Putamen (tissue), 1 donor: ENCODE measurements at regions not wholly inside any gene's neighbourhood (a gene's known extent, or its start where the extent isn't known, plus 50 kb on each side); places are given as distances from the start of the nearest gene placed in this dataset.
"Not testable (repeated sequence)": the region's sequence is repeated elsewhere in the genome, so short reads cannot be mapped to it uniquely, and the experiment has no call there.

Source experiments
- DNase-seq: peaks from one replicate; pipeline ENCODE4 v3.0.0-alpha.2; 2016; ENCODE audit warnings: low spot score

GRCh38 chr7:76971201-76971600, 61.0 kb downstream of the SPDYE17 start:
- DNase-seq: not testable (repeated sequence)

DNA sequence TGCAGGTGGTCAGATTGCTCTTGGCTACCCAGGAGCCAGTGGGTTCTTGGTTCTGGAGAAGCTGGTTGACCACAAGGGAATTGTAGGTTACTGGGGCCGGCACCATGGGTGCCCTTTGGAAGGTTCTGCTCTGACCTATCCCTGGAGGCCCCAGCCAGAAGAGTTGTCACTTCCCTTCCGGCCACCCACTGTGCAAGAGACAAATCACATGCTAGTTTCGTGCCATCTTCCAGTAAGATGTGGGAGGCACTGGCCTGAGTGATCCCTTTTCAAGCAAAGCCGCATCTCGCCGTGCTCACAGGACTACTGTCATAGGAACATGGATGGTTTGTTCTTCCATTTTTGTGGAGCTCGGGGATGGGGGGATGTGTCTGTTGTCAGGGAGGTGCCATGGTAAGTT, 62.3 kb downstream of the SPDYE17 start:
- DNase-seq: not testable (repeated sequence)

DNA sequence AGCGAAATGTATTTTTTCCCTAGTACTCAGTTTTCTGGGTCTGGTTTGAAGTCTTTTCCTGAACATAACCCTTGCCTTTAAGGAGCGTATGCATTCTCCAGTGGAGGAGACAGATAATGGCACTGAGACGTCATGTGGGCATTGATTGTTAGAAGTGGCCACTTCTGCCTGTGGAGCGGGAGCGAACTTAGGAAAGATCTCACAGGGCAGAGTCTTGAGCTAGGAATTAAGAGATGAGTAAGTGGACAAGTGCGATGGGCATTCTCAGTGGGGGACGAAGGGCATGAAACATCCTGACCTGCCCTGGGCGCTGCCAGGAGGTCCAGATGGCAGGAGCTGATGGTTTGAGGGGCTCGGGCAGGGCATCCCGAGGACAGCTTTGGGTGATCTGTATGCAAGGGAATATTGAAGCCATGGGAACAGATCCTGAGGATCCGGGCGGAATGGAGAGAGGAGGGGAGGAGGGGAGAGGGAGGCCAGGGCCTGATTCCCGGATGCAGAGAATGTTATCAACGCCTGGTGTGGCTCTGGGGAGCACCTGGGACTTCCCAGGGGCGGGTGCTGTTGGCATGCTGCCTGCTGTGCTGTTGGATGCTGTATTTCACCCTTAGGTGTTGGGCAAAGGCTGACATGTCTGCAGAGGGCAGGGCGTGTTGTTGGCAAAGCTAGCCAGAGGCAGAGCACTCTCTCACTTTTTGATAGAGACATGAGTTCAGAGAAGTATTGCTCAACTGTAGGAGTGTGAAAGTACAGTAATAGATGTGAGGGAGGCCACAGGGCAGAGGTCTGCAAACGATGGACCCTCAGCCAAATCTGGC, 66.2 kb downstream of the SPDYE17 start:
- not testable (repeated sequence) for DNase-seq

DNA sequence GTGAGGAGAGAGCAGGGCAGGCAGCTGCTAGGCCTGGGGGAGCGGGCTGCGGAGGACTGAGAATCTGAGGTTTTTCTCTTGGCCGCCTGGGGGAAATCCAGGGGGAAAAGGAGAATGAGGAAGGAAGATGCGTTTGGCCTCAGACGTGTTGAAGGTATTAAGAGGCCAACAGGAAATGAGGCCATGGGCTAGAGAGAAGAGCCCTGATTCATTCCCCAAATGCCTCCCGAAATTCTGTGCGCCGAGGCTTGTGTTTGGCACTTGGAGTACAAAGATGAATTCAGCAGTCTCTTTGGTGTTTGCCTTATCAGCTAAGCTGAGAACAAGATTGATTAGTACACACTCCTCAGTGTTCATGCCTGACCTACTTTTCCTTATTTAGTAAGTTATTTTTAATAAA, 68.1 kb downstream of the SPDYE17 start:
- not testable (repeated sequence) for DNase-seq

DNA sequence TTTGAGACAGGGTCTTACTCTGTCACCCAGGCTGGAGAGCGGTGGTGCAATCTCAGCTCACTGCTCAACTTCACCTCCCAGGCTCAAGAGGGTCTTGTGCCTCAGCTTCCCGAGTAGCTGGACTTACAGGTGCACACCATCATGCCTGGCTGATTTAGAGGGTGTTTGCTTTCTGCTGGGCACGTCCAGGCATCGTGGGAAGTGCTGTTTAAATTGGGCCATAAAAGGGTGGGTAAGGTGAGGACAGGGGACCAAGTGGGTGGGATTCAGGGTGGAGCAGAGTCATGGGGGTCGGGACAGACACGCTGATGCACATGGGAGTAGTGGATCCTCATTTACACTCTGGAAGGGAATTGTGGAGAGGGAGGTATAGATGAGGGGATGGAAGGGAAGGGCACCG, 69.1 kb downstream of the SPDYE17 start:
- DNase-seq: not testable (repeated sequence)

DNA sequence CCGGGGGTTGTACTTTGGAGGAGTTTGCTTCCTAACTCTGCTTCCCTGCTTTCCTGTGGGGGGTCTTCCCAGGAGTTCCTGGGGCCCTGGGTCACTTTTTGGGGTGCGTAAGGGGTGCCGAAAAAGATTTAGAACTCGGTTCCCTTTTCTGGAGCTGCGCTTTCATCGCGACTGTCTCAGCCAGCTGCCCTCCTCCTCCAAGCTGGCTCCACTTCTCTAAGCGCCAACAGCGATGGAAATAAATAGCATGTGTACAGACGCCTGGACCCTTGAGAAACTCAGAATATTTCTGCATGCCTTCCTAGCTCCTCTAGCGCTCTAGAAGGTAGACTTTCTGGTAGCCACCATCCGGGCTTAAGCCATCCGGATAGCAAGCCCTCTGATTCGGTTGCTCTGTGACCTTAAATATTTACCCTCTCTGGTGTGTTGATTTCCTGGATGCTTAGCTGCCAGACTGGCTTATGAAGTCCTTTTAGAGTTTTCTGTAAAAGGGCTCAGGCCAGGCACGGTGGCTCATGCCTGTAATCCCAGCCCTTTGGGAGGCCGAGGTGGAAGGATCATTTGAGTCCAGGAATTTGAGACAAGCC, 71.7 kb downstream of the SPDYE17 start:
- not testable (repeated sequence) for DNase-seq

GRCh38 chr7:76959573-76960399, 72.4 kb downstream of the SPDYE17 start:
- DNase-seq: not testable (repeated sequence)

DNA sequence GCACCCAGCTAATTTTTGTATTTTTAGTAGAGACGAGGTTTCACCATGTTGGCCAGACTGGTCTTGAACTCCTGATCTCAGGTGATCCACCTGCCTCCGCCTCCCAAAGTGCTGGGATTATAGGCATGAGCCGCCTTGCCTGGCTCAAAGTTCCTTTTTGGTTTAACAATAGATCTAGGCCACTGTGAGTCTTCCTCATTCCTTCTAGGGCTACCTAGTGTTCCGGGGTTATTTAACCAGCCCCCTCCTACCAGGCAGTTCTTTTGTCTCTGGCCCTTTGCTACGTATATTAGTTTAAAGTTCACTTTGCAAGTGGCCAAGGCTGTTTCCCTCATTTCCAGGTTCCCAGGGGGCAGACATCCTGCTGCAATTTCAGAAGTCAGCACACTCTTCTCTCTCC, 75.6 kb downstream of the SPDYE17 start:
- DNase-seq: not testable (repeated sequence)

DNA sequence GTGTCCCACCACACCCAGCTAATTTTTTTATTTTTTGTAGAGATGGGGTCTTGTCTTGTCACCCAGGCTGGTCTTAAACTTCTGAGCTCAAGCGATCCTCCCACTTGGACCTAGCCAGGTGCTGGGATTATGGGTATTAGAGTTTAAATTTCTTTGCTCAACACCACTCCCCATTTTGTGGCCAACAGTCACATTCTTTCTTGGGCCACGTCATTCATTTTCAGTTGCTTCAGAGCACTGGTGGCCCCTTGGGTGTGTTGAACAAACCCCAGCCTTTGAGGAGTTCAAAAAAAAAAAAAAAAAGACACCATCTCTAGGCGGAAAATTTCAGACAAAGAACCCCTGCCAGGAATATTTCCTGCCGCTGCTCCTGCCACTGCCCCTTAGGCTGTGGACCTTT, 77.0 kb downstream of the SPDYE17 start:
- DNase-seq: not testable (repeated sequence)

DNA sequence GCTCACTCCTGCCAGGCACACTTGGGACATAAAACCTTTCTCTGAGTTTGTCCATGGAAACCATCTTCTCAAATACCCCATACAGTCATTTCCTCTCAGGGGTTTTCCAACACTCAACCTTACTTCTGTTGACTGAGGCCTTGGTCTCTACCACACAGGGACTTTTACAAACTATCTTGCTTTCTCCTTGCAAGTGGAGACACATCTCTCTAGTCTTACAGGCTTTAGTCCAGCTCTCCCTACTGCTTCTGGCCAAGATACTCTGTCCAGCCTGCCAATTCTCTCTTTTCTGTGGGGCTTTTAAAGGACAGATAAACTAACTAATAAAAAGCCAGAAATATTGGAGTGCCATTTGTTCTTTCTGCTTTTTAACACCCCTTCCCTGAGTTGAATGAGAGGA, 87.6 kb downstream of the SPDYE17 start:
- not testable (repeated sequence) for DNase-seq

- not testable (repeated sequence) for DNase-seq
These were observed 90.1 kb downstream of the SPDYE17 start for GRCh38 chr7:76941809-76942765.

DNA sequence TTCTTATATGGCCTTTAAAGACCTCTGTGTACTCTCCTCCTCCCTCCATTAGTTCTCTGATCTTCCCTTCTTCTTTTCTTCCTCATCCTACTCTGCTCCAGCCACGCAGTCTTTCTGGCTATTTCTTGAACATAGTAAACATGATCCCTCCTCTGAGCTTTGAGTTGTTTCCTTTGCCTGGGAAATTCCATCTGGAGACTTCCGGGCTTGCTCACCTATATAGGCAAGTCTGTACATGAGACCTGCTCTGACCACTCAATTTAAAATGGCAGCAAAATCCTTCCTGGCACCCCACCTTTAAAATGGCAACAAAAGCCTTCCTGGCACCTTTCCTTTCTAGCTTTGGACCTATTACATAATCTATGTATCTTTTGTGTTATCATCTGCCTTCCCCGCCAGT, 94.4 kb downstream of the SPDYE17 start:
- DNase-seq: not testable (repeated sequence)

GRCh38 chr7:76937330-76937729, 94.8 kb downstream of the SPDYE17 start:
- not testable (repeated sequence) for DNase-seq

DNA sequence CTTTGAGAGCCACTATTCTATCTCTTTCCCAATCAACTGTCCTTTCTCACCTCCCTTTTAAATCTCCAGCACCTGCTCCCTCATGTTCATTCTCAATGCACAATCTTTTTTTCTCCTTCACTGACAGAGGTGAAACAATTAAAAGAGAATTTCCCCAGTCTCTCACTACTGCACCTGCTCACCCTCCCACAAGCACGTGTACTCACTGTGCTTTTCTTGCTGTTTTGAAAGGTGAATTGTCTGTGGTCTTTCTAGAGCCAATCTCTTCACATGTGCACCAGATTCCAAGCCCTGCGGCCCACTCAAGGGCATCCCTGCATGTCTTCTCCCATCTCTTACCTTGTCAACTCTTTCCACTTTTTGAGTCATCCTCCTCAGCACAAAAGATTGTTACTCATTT, 95.8 kb downstream of the SPDYE17 start:
- not testable (repeated sequence) for DNase-seq

- DNase-seq: not testable (repeated sequence)
These were observed 97.5 kb downstream of the SPDYE17 start for GRCh38 chr7:76934711-76935110.

GRCh38 chr7:76932957-76933356, 99.2 kb downstream of the SPDYE17 start:
- DNase-seq: not testable (repeated sequence)

DNA sequence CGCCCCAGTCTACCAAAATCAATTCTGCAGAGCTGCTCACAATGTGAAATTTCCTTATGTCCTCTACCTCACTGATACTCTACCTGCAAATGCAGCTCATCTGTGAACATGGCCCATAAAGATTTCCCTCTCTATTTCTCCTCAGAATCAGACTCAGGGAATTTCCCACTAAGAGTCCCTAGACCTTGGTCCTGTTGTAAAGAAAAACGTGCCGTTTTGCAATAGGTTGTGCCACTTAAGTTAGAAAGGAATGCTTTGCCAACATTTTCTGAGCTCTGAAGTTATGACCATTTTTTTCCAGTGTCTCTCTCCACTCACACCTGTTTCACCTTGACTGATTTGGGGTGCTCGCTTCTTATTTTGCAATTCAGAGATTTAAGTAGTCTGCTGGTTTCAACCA, 100.7 kb downstream of the SPDYE17 start:
- DNase-seq: not testable (repeated sequence)

DNA sequence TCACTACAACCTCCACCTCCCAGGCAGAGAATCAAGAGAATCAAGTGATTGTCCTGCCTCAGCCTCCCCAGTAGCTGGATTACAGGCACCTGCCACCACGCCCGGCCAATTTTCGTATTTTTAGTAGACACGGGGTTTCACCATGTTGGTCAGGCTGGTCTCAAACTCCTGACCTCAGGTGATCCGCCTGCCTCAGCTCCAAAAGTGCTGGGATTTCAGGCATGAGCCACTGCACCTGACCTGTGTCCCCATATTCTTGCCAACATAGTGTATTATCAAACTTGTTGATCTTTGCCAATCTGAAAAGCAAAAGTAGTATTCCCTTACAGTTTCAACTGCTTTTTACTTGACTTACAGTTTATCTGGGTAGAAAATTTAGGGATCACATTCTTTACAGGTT, 101.7 kb downstream of the SPDYE17 start:
- DNase-seq: not testable (repeated sequence)

DNA sequence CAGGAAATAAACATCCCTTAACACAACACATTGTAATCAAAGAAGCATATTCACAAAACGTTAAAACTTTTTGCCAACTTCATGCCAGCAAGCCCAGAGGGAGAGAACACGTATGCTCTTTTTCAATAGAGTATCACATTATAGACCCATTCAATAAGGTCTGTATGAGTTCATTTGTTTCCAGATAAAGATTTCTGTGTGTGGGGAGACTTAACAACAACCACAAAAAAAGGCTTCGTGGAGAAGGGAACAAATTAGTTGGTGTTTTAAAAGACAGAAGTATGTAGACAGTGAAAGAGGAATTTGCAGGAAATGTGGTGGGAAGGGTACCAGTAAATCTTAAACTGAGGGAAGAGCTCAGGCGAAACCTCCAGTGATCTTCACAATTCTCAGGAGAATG, 103.4 kb downstream of the SPDYE17 start:
- DNase-seq: not testable (repeated sequence)

DNA sequence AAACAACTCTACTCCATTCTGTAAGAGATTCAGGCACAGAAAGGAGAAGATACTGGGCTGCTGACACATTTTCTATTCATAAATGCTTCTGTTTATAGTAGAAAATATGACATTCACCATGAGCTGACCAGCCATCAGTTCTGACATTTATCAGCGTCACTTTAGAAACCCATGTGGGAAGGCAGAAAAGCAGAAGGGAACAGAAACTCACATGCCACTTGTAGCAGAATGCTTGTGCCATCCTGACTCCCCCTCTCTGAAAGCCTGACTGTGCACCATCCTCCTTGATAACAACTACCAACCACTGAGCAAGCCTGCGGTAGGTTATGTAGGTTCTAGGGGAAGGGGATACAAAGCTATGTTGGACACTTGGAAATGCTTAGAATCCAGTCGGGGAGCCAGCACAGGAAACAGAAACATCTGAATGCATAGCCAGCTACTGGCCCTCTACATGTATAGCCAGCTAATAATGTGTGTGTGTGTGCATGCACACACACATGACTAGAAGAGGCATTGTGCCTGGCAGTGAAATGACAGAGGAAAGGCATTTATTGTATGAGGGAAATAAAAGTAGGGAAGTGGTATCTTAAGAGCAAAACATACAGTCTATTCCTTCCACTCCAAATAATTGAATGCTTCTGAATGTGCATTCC, 104.3 kb downstream of the SPDYE17 start:
- not testable (repeated sequence) for DNase-seq

- not testable (repeated sequence) for DNase-seq
These were observed 105.7 kb downstream of the SPDYE17 start for GRCh38 chr7:76926416-76926815.
